DMS153 treated with DMSO at 0.1 percent for 48 hours (cell line): ENCODE measurements at regions not wholly inside any gene's neighbourhood (a gene's known extent, or its start where the extent isn't known, plus 50 kb on each side); places are given as distances from the start of the nearest gene placed in this dataset.

Experiments
- DNase-seq: peaks from one replicate; lab custom pipeline; 2025; ENCODE audit not compliant: unreplicated experiment; lab: John Stamatoyannopoulos, UW

DNA sequence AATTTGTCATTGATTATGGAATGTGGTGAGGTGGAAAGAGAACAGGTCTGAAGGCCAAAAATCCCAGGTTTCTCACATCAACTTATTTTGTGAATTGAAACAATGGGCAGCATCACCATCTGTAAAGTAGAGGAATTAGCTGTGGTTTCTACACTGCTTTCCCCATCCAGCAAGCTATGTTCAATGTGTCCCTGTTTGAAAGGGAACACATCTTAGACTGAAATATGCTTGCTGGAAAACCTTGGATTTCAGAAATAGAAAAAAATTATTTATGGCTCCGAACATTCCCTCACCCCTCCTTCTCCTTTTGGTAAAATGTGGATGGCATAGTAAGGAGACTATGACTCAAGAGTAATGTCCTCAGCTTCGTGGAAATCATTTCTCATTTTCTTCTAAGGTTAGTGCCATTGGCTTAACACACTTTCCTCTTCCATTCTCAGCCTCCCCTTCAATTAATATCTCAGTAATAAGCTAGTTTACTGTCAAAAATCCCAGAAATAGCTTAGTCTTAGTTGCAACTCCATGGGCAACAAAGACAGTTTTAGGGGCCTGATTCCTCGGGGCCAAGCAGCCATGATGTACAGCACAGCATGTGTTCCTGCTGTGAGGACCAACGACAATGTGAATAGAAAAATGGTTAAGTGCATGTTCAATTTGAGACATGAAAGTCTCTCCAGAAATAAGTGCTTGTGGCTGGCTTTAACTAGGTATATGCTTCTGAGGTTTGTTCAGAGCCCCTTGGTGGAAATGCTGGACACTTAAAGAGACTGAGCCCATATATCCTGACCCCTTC is 205.8 kb upstream of the SLC38A2 start:
- no peak for DNase-seq

- DNase-seq = no peak
Measured at GRCh38 chr12:46577063-46577776, 204.6 kb upstream of the SLC38A2 start.

DNA sequence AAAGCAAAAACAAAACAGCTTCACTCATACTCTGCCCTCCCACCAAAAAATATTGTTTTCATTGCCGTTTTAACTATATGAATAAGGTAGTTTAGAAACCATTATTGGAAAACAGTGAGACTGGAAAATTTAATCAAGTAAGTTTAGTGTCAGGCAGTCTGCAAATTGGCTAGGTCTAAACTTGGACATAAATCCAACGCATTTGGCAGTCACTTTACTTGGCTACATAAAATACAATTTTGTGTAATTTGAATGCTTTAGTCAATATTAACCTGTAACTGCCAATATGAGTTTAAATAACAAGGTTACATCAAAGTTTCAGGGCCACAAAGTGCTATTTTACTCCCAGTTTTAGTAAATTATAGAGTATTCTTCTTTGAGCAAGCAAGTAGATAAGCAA is 202.3 kb upstream of the SLC38A2 start:
- no peak for DNase-seq

GRCh38 chr12:46573347-46573658 is 200.7 kb upstream of the SLC38A2 start:
- no peak for DNase-seq

- DNase-seq = no peak
Measured at GRCh38 chr12:46572644-46573346, 200.2 kb upstream of the SLC38A2 start.

DNA sequence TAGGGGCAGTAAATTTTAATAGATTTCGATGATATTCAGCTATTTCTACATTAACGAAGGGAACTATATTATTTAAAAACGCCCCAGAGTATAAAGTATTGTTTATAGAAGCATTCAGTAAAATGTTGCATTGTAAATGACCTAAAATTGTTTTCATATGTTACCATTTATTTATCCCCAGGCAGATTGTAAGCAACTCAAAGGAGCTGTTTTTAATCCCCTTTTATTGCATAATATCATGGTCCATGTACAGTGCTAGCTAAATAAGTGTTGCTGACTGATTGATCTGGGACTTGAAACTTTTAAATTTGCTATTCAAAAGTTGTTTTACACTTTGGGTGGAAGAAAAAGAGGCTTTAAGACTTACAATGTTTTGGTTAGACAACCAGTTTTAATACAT is 199.0 kb upstream of the SLC38A2 start:
- no peak for DNase-seq

GRCh38 chr12:46569826-46570439 is 197.4 kb upstream of the SLC38A2 start:
- DNase-seq = no peak

DNA sequence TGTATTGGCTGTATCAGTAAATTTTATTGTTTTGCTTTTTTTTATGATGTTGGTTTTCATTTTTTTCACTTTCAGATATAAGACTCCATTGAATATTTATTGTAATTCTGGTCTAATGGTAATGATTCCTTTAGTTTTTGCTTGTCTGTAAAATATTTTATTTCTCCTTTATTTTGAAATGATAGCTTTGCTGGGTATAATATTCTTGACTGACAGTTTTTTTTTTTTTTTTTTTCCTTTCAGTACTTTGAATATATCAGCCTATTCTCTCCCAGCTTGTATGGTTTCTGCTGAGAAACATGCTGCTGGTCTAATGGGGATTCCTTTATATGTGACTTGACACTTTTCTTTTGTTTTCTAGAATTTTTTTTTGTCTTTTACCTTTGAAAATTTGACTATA is 195.1 kb upstream of the SLC38A2 start:
- DNase-seq = no peak

GRCh38 chr12:46562625-46563225 is 190.2 kb upstream of the SLC38A2 start:
- peak; percentile 59 for DNase-seq

DNA sequence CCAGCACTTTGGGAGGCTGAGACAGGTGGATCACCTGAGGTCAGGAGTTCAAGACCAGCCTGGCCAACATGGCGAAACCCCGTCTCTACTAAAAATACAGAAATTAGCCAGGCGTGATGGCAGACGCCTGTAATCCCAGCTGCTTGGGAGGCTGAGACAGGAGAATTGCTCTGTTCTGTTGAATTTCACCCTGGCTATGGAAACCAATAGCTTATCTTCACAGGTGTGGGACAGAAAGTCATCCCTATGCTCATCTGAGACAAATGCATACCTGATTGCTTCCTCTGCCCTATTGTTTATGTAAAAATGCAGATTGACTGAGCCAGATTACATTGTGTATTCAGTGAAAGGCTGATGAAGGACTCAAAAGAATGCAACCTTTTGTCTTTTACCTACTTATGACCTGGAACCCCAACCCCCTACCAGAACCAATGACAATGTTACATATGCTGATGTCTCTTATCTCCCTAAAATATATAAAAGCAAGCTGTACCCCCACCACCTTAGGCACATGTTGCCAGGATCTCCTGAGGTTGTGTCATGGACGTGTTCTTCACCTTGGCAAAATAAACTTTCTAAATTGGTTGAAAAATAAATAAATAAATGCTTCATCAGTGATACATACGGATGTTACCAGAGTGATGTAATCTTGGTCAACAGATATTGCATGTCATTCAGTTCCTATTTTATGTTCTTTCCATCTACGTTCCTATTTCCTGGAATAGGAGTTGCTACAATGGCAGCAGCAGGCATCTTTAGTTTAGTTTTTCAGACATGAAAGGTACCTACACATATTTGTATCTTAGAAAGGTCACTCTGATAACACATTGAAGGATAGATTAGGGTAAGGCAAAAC is 189.4 kb upstream of the SLC38A2 start:
- DNase-seq = peak; percentile 59

GRCh38 chr12:46560874-46561273 is 188.3 kb upstream of the SLC38A2 start:
- DNase-seq = no peak

DNA sequence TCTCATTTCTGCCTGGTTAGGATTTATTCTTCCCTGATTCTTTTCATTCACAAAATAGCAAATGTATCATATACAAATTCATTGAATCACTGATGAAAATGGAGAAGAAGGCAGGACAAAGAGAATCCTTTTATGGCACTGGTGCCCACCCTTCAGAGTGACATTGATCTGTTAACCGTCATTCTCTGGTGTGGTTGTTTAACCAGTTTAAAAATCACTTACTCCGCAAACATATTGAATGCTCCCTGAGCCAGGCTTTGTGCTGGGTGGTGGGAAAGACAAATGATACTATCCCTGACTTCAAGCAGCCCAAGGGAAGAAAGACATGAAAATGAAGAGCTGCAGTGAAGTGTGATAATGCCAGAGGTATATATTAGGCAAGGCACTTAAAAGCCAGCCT is 187.5 kb upstream of the SLC38A2 start:
- no peak for DNase-seq

DNA sequence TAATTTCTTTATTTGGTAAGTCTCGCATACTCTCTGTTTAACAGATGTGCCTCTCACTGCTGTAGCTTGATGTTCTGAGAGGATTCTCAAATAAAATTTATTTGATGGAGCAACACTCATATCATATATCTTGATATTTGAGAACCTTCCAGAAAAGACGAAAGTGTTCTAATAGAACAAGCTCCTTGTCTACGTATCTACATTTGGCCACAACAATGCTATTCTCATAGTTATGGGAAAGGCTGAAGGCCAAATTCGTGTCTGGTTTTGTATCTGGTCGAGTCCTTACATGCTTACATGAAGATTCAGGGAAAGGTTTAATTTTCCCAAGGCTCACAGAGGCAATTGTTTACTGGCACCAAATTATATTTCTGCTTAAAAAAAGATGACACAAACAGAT is 186.7 kb upstream of the SLC38A2 start:
- DNase-seq = no peak

DNA sequence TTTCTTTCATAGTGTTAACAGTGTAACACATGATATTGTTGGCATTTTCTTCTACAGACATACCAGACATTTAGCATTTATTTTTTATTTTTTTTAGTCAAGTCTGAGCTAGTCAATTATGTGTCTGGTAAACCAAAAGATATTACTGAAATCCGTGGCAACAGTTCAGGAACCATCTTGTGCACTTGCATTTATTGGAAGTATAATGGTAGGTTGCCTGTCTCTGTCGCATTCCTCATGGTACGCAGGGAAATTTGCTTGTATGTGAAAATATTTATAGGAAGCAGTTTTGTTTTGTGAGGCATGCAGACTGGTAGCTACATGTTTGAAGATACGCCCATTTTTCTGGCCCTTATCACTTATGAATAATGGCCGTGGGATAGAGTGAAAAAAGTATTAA is 186.1 kb upstream of the SLC38A2 start:
- DNase-seq = no peak

DNA sequence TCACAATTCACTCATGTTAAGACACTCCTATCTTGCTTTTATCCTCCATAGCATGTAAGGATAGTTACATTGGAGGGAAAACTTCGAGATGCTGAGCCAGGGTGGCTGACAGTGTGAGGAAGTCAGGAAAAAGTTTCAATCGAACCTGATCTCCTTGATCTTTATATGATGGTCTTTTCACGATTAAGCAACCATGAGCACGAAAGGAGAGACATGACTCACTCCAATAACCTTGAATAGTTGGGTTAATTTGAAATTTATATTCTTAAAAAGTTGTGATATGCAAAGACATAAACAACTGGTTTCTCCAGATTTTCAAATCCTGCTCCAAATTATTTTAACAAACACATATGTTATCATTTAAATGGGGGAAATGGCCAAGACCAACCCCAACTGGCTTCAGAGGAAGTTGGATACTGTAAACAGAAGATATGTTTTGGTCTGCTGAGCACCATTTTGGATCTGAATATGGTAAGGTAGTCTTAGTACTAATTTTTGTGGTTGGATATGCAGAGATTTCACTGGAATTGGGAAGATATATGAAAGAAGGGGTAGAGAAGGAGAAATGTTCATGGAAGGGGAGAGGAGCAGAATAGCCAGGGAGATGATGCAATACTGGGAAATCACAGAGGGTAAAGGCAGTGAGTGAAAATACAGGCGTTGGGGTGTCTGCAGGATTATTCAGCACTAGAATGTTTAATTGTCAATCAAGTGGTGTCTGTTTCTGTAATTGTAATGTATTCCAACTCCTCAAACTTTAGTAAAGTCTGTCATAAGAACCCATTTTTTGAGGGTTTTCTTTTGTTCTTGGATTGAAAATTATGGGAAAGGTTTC is 185.2 kb upstream of the SLC38A2 start:
- DNase-seq = no peak

DNA sequence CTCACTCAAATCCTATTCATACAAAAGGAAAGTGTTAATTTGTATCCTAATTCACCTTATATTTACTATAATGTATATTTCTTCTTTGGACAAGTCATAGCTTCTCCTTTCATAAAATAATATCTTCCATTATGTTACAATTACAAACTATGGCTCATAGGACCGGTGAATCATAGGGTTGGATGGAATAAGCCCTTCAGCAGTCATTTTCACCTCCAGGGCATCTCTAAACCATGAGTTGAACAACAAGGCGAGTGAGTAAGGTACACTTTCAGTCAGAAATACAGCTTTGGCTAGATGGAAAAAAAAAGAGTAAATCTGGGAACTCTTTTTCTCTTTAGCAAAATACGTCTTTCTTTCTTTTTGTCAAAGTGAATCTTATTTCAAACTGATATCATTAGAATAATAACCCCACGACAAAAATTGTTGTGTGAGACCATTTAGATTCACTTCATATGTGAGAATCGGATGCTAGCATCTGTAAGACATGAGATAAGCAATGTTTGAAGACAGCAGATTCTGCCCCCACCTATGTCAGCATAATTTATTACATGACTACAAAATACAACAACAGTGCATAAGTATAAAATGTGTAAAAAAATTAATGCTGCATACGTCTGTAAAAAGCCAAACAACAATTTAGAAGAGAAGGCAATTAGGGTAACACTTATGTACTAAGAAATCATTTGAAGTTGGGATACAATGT is 184.4 kb upstream of the SLC38A2 start:
- no peak for DNase-seq

GRCh38 chr12:46556105-46556559 is 183.6 kb upstream of the SLC38A2 start:
- DNase-seq = no peak

GRCh38 chr12:46555406-46555852 is 182.9 kb upstream of the SLC38A2 start:
- no peak for DNase-seq

- no peak for DNase-seq
Measured at GRCh38 chr12:46554460-46554859, 181.9 kb upstream of the SLC38A2 start.
